Suppressor macrophage treated with lipopolysaccharide for 1 hour (primary cell): ENCODE measurements at regions not wholly inside any gene's neighbourhood (a gene's known extent, or its start where the extent isn't known, plus 50 kb on each side); places are given as distances from the start of the nearest gene placed in this dataset.

Experiments used
- DNase-seq, 3 donors: peaks; one replicate each; pipeline ENCODE4 v3.0.0-alpha.2; 2020 to 2022

- DNase-seq, result no peak
Measured at GRCh38 chr13:61706899-61707298, 291.2 kb upstream of the PCDH20 start.

- DNase-seq, result no peak
Measured at GRCh38 chr13:61700620-61701019, 285.0 kb upstream of the PCDH20 start.

GRCh38 chr13:61700181-61700580, 284.5 kb upstream of the PCDH20 start:
- DNase-seq, result no peak

- DNase-seq, result no peak
Measured at GRCh38 chr13:61696676-61697075, 281.0 kb upstream of the PCDH20 start.

GRCh38 chr13:61695147-61695546, 279.5 kb upstream of the PCDH20 start:
- DNase-seq, result peak in 2 of 3 donors; percentile 1 to 19

GRCh38 chr13:61692691-61693090, 277.0 kb upstream of the PCDH20 start:
- no peak for DNase-seq

GRCh38 chr13:61685682-61686012, 270.0 kb upstream of the PCDH20 start:
- no peak for DNase-seq

GRCh38 chr13:61684976-61685681, 269.5 kb upstream of the PCDH20 start:
- no peak for DNase-seq

GRCh38 chr13:61672756-61673155, 257.1 kb upstream of the PCDH20 start:
- no peak for DNase-seq

GRCh38 chr13:61670384-61671161, 254.9 kb upstream of the PCDH20 start:
- DNase-seq, result no peak

GRCh38 chr13:61664801-61665705, 249.4 kb upstream of the PCDH20 start:
- DNase-seq, result no peak

- no peak for DNase-seq
Measured at GRCh38 chr13:61654481-61654880, 238.8 kb upstream of the PCDH20 start.

- DNase-seq, result no peak
Measured at GRCh38 chr13:61648547-61648946, 232.9 kb upstream of the PCDH20 start.

GRCh38 chr13:61612192-61612591, 196.5 kb upstream of the PCDH20 start:
- DNase-seq, result no peak

- no peak for DNase-seq
Measured at GRCh38 chr13:61608138-61608537, 192.5 kb upstream of the PCDH20 start.

- no peak for DNase-seq
Measured at GRCh38 chr13:61600360-61601033, 184.8 kb upstream of the PCDH20 start.

GRCh38 chr13:61592489-61592888, 176.8 kb upstream of the PCDH20 start:
- DNase-seq, result no peak

GRCh38 chr13:61575973-61576372, 160.3 kb upstream of the PCDH20 start:
- DNase-seq, result no peak

GRCh38 chr13:61563645-61564044, 148.0 kb upstream of the PCDH20 start:
- no peak for DNase-seq

- no peak for DNase-seq
Measured at GRCh38 chr13:61546911-61547310, 131.3 kb upstream of the PCDH20 start.

- no peak for DNase-seq
Measured at GRCh38 chr13:61546413-61546812, 130.8 kb upstream of the PCDH20 start.

GRCh38 chr13:61536433-61536832, 120.8 kb upstream of the PCDH20 start:
- DNase-seq, result no peak
